NCI-H1092 treated with DMSO at 0.1 percent for 48 hours (cell line): ENCODE measurements at regions not wholly inside any gene's neighbourhood (a gene's known extent, or its start where the extent isn't known, plus 50 kb on each side); places are given as distances from the start of the nearest gene placed in this dataset.
"Not testable (repeated sequence)": the region's sequence is repeated elsewhere in the genome, so short reads cannot be mapped to it uniquely, and the experiment has no call there.

Experiments
- DNase-seq: peaks from one replicate; lab custom pipeline; 2025; lab: John Stamatoyannopoulos, UW

GRCh38 chr22:48313175-48313830 is 1514.4 kb downstream of the BRD1 start:
- no peak for DNase-seq

GRCh38 chr22:48310740-48311139 is 1516.9 kb downstream of the BRD1 start:
- DNase-seq = no peak

GRCh38 chr22:48310289-48310688 is 1517.4 kb downstream of the BRD1 start:
- DNase-seq = no peak

- no peak for DNase-seq
Measured at GRCh38 chr22:48309836-48310235, 1517.8 kb downstream of the BRD1 start.

GRCh38 chr22:48309115-48309705 is 1518.5 kb downstream of the BRD1 start:
- no peak for DNase-seq

GRCh38 chr22:48307931-48308330 is 1519.7 kb downstream of the BRD1 start:
- no peak for DNase-seq

- DNase-seq = no peak
Measured at GRCh38 chr22:48306785-48307510, 1520.7 kb downstream of the BRD1 start.

GRCh38 chr22:48306284-48306683 is 1521.4 kb downstream of the BRD1 start:
- DNase-seq = no peak

GRCh38 chr22:48305726-48306235 is 1521.9 kb downstream of the BRD1 start:
- no peak for DNase-seq

GRCh38 chr22:48303369-48303725 is 1524.3 kb downstream of the BRD1 start:
- DNase-seq = no peak

GRCh38 chr22:48302657-48303368 is 1524.9 kb downstream of the BRD1 start:
- no peak for DNase-seq

- DNase-seq = no peak
Measured at GRCh38 chr22:48301908-48302307, 1525.8 kb downstream of the BRD1 start.

GRCh38 chr22:48301421-48301820 is 1526.3 kb downstream of the BRD1 start:
- DNase-seq = no peak

GRCh38 chr22:48300877-48301276 is 1526.8 kb downstream of the BRD1 start:
- no peak for DNase-seq

GRCh38 chr22:48299801-48300200 is 1527.9 kb downstream of the BRD1 start:
- no peak for DNase-seq

- DNase-seq = no peak
Measured at GRCh38 chr22:48299124-48299523, 1528.5 kb downstream of the BRD1 start.

GRCh38 chr22:48297296-48297695 is 1530.4 kb downstream of the BRD1 start:
- DNase-seq = no peak

GRCh38 chr22:48289954-48290353 is 1527.5 kb downstream of the TBC1D22A start:
- DNase-seq = not testable (repeated sequence)

- DNase-seq = no peak
Measured at GRCh38 chr22:48288376-48288940, 1526.0 kb downstream of the TBC1D22A start.

GRCh38 chr22:48287031-48287430 is 1524.6 kb downstream of the TBC1D22A start:
- DNase-seq = no peak

- no peak for DNase-seq
Measured at GRCh38 chr22:48284671-48285070, 1522.2 kb downstream of the TBC1D22A start.

GRCh38 chr22:48282804-48283203 is 1520.4 kb downstream of the TBC1D22A start:
- DNase-seq = no peak
